ENCODE measurements at regions not wholly inside any gene's neighbourhood (a gene's known extent, or its start where the extent isn't known, plus 50 kb on each side); places are given as distances from the start of the nearest gene placed in this dataset.

DNA sequence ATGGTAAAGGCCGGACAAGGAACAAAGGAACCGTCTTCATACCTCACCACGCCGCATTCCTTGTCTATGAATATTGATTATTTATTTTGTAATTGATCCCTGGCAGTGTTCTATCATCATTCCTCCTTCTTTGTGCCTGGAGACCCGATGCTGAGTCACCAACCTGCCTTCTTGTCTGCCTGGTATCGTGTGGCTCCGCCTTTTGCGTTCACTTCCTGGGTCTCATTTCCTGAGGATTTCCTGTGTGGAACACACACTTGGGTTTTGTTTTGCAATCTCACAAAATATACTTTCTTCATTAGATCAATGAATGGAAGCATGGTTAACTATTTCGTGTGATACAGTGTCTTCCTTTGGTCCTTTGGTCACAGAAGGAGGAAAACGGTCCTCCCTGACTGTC is 95.5 kb upstream of the SNTG2 start:
- TF ChIP-seq, protein P1, sequence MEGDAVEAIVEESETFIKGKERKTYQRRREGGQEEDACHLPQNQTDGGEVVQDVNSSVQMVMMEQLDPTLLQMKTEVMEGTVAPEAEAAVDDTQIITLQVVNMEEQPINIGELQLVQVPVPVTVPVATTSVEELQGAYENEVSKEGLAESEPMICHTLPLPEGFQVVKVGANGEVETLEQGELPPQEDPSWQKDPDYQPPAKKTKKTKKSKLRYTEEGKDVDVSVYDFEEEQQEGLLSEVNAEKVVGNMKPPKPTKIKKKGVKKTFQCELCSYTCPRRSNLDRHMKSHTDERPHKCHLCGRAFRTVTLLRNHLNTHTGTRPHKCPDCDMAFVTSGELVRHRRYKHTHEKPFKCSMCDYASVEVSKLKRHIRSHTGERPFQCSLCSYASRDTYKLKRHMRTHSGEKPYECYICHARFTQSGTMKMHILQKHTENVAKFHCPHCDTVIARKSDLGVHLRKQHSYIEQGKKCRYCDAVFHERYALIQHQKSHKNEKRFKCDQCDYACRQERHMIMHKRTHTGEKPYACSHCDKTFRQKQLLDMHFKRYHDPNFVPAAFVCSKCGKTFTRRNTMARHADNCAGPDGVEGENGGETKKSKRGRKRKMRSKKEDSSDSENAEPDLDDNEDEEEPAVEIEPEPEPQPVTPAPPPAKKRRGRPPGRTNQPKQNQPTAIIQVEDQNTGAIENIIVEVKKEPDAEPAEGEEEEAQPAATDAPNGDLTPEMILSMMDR (IDR thresholded peaks at IDR 0.05) = no peak

DNA sequence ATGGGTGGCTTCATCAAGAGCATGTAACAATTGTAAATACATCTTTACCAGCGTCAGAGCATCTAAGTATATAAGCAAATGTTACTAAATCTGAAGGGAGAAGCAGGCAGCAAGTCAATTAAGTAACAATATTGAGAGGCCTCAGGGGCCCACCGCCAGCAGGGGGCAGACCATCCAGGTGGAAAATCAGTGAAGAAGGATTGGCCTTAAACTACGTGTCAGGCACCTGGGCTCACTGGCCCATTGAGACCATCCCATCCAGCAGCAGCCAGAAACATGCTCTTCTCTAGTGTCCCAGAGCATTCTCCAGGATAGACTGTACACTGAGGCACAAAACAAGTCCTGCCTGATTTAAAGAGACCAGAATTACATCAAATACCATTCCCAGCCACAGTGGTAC is 96.2 kb upstream of the SNTG2 start:
- TF ChIP-seq, protein P1 (IDR thresholded peaks at IDR 0.05) = peak; percentile 75

DNA sequence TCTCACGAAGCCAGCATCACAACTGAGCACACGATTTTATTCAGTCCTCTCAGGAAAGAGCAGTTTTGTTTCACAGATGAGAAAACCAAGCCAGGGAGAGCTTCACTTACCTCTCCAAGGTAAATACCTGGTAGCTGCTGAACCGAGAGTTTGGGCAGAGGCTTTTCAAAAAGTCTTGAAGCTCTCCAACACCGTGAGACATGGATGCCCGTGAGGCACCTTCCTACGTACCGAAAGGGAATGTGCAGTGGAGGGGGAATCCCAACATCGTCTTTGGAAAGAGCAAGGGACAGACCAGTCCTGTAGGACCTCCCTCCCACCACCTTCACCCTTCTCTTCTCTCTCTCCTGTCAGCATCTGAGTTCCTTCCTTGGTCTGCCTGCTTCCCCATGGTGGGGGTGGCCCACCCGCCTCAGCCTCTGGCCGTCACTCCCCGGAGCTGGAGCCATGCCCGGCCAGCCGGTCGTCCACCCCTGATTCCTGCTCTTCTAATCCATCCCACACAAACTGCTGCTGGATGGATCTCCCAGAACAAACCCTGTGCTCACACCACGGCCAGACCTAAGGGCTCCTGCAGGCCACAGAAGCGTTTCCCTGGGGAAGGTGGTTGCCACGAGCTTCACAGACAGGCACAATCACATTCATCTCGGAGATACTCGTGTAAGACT is 97.3 kb upstream of the SNTG2 start:
- TF ChIP-seq, protein P1 (IDR thresholded peaks at IDR 0.05) = no peak

DNA sequence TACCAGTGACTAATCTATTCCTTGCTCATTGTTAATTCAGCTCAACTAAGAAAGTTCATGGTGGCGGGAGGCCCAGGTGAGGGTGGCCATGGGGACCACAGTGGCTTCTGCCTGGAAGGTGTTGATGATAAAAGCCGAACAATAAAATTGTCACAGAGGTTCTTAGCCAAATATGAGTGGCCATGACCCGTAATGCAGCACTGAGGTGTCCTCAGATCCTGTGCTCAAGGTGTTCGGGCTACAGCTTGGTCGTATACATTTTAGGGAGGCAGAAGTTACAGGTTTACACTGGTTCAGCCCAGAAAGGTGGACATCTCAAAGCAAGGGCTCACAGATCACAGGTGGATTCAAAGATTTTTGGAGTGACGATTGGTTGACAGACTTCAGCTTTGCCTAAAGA is 98.5 kb upstream of the SNTG2 start:
- TF ChIP-seq, protein P1 (IDR thresholded peaks at IDR 0.05) = no peak

DNA sequence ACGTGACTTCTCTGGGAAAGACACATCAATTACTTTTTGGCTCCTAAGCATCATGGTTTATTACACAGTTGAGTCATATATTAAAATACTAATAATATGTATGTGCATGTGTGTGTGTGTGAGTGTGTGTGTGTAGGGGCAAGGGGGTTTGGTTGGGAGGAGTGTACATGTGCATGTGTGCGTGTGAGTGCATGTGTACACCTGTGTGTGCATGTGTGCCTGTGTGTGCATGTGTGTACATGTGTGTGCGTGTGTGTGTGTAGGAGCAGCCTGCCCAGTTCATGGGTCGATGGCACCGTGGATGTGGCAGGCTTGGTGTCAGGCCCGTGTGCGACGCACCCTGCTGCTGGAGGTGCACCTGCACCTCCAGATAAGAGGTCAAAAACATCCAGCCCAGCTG is 99.0 kb upstream of the SNTG2 start:
- TF ChIP-seq, protein P1 (IDR thresholded peaks at IDR 0.05) = no peak

DNA sequence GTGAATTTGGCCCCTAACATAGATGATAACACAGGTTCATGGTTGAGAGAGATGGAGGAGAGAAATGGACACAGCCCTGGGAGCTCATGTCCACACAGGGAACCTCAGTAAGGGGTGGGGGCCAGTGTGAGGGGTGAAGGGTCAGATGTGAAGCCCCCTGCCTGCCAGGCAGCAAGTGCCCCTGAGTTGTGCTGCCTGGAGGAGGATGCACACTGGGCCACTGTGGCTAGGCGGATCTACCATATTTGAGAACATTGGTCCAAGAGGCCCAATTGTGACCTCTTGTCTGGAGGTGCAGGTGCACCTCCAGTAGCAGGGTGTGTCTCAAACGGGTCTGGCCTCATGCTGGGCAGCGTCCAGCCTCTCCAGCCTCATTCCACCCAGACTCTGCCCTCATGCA is 99.6 kb upstream of the SNTG2 start:
- TF ChIP-seq, protein P1 (IDR thresholded peaks at IDR 0.05) = no peak

DNA sequence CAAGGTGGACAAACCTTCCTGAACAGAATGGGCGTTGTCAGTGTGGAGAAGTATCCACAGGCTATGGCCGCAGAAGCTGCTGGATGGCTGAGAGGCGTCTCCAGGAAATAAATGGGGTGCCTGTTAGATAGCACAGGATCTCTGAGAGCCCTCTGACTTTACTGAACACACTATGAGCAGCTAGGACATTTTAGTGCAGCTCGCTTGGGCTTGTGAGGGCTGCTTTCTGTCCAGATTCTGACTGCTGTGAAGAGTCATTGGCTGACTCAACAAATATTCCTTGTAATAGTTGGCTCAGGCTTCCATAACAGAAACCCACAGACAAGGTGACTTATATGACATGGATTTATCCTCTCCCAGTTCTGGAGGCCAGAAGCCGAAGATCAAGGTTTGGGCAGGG is 100.2 kb upstream of the SNTG2 start:
- TF ChIP-seq, protein P1 (IDR thresholded peaks at IDR 0.05) = no peak

DNA sequence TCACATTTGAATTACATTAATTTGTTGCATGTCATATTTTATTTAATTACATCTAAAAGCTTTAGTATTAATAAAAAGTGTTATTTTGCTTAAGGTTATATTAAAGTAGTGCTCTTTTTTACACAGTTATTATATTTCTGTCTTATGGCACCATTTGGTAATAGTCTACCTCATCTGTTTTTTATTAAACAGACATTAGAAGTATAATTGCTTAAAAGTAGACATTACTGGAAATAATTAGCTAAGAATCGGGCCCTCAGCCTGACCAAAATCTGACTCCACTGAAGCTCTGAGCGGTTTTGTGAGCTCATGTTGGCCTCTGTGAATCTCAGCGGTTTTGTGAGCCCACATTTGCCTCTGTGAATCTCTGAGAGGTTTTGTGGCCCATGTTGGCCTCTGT is 102.5 kb upstream of the SNTG2 start:
- TF ChIP-seq, protein P1 (IDR thresholded peaks at IDR 0.05) = no peak
